GM21619 (cell line): ENCODE measurements at regions not wholly inside any gene's neighbourhood (a gene's known extent, or its start where the extent isn't known, plus 50 kb on each side); places are given as distances from the start of the nearest gene placed in this dataset.
"Not testable (repeated sequence)": the region's sequence is repeated elsewhere in the genome, so short reads cannot be mapped to it uniquely, and the experiment has no call there.

ENCODE experiments used
- ATAC-seq: cut with Tn5 transposase; IDR thresholded peaks from one replicate; pipeline ENCODE4 v1.9.1; 2021; ENCODE audit not compliant: unreplicated experiment

GRCh38 chr7:15143936-15144335, 241.4 kb upstream of the DGKB start:
- ATAC-seq, result no peak

DNA sequence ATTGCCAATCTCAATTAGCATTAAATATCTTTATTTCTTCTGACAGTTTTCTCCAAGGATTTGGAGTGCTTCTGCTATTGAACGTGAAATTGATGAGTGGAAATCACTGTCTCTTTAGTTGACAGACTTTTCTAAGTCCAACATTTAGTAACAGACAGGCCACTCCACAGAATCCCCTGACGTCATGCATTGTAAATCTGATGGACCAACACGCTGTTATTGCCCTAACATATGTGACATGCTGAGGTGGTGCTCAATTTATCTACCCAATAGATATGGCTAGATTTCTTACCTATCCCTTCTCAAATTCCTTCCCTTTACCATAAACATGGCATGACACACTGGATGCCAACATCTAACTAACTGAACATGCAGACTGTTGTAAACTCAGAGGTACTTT, 240.6 kb upstream of the DGKB start:
- ATAC-seq, result no peak

- no peak for ATAC-seq
Observed at GRCh38 chr7:15140431-15140830, 237.9 kb upstream of the DGKB start.

DNA sequence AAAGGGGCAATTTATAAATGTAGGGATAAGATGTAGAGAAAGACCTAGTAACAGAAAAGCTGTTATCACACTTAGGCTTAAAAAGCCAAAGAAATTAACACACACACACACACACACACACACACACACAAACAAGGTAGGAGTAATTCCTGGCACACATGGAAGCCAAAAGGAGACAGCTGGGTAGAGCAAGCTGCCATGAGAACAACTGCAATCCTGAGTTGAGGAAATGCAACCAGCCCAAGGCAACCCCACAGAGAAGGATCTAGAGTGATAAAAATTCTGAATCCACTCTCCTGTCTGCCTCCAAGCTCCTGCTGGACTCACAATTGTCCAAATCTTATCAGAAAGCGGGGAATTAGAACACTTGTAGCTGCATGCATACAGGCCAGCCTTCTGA, 229.1 kb upstream of the DGKB start:
- ATAC-seq, result no peak

GRCh38 chr7:15130666-15131541, 228.4 kb upstream of the DGKB start:
- ATAC-seq, result no peak

DNA sequence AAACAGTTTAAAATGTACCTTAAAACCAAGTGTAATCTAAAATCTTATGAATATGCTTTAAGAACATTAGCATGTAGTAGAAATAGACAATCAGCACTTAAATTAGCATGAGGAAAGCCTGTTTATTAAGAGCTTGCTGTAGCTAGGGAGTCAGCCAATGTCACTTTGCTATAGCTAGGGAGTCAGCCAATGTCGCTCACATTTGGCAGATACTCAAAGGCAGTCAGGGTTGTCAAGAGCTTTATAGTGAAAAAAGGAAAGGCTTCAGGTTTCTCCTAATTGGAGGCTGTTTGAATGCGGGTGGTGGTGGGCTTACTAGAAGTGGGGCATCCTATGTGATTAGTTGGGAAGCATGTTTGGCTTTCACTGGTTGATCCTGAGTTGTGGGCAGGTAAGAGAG, 226.2 kb upstream of the DGKB start:
- ATAC-seq, result no peak

- not testable (repeated sequence) for ATAC-seq
Observed at GRCh38 chr7:15126653-15127052, 224.1 kb upstream of the DGKB start.

DNA sequence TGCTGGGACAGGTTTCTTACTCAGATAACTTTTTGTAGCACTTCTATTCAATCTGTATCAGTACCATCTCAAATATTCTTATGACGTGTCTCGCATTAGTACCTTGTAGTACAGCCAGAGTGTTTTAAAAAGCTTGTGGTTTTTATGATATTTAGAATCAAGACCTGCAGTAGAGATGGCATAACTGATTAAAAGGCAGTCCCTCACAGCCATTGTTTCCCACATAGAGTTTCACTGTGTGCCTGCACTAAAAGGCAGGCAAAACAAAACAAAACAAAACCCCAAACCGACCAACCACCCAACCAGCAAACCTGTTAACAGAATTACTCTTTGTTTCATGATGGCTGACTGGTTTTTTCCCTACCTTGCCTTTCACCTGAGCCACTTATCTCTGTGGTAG, 221.3 kb upstream of the DGKB start:
- no peak for ATAC-seq

DNA sequence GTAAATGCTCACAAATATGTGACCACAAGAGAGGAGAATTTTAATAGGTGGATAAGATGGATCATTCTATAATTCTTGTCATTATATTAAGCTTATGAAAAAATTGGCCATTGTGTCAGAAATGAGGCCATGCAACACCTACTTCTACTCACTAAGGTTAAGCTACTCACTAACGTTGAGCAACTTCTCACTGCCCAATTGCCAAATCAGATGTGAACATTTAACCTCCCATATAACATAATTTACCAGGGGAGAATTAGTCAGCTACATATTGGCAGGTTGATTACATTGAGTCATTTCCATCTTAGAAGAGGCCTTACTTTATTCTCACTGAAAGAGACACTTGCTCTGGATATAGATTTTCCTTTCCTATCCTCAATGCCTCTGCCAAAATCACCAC, 211.2 kb upstream of the DGKB start:
- ATAC-seq, result no peak

DNA sequence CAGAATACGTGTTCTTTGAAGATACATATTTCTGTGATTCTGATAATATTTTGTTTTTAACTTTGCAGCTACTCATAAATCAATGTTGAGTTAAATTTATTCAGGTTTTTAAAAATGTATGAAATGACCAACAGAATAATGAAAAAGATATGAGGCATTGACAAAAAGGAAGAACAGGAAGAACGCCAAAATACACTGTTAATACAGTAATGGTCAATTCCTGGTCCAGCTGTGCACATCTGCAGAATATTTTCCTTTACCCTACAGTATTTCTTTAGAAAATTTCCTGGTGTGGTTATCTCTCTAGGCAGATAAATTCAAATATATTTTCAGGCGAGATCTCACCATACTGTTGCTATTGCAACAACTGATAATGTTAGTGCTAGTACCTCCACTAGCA, 203.2 kb upstream of the DGKB start:
- ATAC-seq, result no peak

- no peak for ATAC-seq
Observed at GRCh38 chr7:15104411-15105092, 202.0 kb upstream of the DGKB start.

- ATAC-seq, result no peak
Observed at GRCh38 chr7:15099074-15099473, 196.5 kb upstream of the DGKB start.

GRCh38 chr7:15096853-15097252, 194.3 kb upstream of the DGKB start:
- no peak for ATAC-seq

DNA sequence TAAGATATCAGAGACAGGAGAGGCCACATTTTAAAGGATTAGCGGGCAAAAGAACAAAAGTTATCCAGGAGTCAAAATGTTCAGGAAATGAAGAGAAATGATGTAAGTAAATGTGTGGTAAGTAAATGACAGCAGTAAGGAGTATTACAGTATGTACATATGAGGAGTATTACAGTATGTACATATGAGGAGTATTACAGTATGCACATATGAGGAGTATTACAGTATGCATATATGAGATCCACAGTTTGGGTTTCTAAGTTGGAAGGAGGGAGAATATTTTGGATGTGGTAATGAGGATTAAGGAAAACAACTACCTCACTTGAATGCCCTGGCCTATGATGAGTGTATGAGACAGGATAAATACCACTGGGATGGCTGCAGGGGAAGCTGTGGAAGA, 192.4 kb upstream of the DGKB start:
- ATAC-seq, result no peak

- ATAC-seq, result no peak
Observed at GRCh38 chr7:15087771-15088170, 185.2 kb upstream of the DGKB start.

- ATAC-seq, result no peak
Observed at GRCh38 chr7:15086862-15087261, 184.3 kb upstream of the DGKB start.

DNA sequence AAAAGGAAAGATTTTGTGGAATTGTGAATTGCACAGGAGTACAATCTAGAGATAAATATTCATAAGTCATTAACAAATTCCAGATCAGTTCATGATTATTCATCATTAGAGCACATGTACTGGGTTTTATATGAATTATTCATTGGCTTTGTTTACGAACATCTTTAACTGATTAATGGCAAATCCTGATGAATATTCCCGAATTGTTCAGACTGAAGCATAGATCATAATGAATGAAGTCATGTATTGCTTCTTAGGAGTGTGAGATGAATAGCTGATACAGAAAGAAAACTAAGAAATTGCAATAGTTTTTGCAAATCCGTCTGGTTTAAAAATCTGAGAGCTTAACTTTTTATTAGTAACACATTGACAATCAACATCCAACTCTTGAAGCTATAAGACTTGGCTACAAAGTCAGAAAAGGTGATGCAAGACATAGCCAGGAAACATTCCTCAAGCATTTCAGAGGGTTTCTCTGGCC, 183.6 kb upstream of the DGKB start:
- no peak for ATAC-seq

DNA sequence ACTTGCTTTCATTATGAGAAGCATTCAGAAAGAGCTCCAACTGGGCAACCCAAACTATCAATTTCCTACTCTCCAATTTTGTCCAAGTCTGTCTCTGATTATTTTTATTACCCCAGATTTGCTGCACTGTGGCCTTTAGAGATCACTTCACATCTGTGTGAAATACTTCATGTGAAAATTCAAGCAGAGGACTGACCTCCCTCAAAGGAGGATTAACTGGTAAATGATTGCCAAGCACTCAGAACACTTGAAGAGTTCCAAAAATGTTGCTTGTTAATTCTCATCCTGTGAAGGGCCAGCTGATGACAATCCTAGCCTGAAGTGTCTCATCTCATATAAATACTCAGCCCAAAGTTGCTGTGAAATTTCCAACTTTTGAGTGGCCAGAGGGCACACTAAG, 182.8 kb upstream of the DGKB start:
- no peak for ATAC-seq

- no peak for ATAC-seq
Observed at GRCh38 chr7:15084368-15084767, 181.8 kb upstream of the DGKB start.

- ATAC-seq, result no peak
Observed at GRCh38 chr7:15081891-15082290, 179.3 kb upstream of the DGKB start.

- ATAC-seq, result no peak
Observed at GRCh38 chr7:15073301-15073700, 170.8 kb upstream of the DGKB start.

DNA sequence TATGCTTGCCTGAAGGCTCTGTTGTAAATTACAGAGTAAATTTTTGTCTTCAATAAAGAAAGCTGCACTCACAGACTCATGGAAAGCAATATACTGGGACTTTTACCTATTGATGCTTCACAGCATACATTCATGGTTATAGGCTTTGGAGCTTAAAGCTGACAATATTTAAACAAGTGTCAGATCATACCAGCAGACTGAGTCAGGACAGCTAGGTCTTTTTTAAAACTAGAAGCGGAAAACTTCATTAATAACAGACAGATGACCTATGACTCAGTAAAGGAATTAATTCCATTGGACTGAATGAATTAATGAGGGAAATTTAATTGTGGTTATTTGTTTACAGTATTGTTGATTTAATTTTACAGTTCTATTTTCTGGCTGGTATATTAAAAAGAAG, 165.8 kb upstream of the DGKB start:
- no peak for ATAC-seq
